ENCODE measurements at regions not wholly inside any gene's neighbourhood (a gene's known extent, or its start where the extent isn't known, plus 50 kb on each side); places are given as distances from the start of the nearest gene placed in this dataset.

GRCh38 chr15:31974154-31974794 is 56.0 kb upstream of the CHRNA7 start:
- DNase-seq (ENCODE audit: low spot score) = no peak
- in situ Hi-C loops (cut with MboI; ENCODE audit: low sequenced_read_pairs, unreplicated experiment) = no loop called here
- TF ChIP-seq CTCF (IDR thresholded peaks at IDR 0.05; ENCODE audit: borderline replicate concordance, control extremely low read depth, extremely low read depth, insufficient read depth, missing control alignments) = no peak

GRCh38 chr15:31974855-31975829 is 55.2 kb upstream of the CHRNA7 start:
- in situ Hi-C loops (cut with MboI; ENCODE audit: low sequenced_read_pairs, unreplicated experiment) = no loop called here

GRCh38 chr15:31975830-31976229 is 54.5 kb upstream of the CHRNA7 start:
- no peak for TF ChIP-seq CTCF (IDR thresholded peaks at IDR 0.05; ENCODE audit: borderline replicate concordance, control extremely low read depth, extremely low read depth, insufficient read depth, missing control alignments)
- no peak for DNase-seq (ENCODE audit: low spot score)
- in situ Hi-C loops (cut with MboI; ENCODE audit: low sequenced_read_pairs, unreplicated experiment) = no loop called here

More at GRCh38 chr15:31974855-31975829, 55.2 kb upstream of the CHRNA7 start:
- peak; percentile 63 for TF ChIP-seq CTCF (IDR thresholded peaks at IDR 0.05; ENCODE audit: borderline replicate concordance, control extremely low read depth, extremely low read depth, insufficient read depth, missing control alignments)
- peak; percentile 64 for DNase-seq (ENCODE audit: low spot score)

- in situ Hi-C loops (cut with MboI; ENCODE audit: low sequenced_read_pairs, unreplicated experiment) = no loop called here
- no peak for DNase-seq (ENCODE audit: low spot score)
- no peak for TF ChIP-seq CTCF (IDR thresholded peaks at IDR 0.05; ENCODE audit: borderline replicate concordance, control extremely low read depth, extremely low read depth, insufficient read depth, missing control alignments)
Observed at GRCh38 chr15:31977138-31977537, 53.2 kb upstream of the CHRNA7 start.

GRCh38 chr15:31977812-31978661 is 52.3 kb upstream of the CHRNA7 start:
- DNase-seq (ENCODE audit: low spot score) = peak; percentile 72
- TF ChIP-seq CTCF (IDR thresholded peaks at IDR 0.05; ENCODE audit: borderline replicate concordance, control extremely low read depth, extremely low read depth, insufficient read depth, missing control alignments) = peak; percentile 85
- in situ Hi-C loops (cut with MboI; ENCODE audit: low sequenced_read_pairs, unreplicated experiment) = no loop called here

Measured in GM13976 (cell line).